ENCODE measurements at regions not wholly inside any gene's neighbourhood (a gene's known extent, or its start where the extent isn't known, plus 50 kb on each side); places are given as distances from the start of the nearest gene placed in this dataset.

DNA sequence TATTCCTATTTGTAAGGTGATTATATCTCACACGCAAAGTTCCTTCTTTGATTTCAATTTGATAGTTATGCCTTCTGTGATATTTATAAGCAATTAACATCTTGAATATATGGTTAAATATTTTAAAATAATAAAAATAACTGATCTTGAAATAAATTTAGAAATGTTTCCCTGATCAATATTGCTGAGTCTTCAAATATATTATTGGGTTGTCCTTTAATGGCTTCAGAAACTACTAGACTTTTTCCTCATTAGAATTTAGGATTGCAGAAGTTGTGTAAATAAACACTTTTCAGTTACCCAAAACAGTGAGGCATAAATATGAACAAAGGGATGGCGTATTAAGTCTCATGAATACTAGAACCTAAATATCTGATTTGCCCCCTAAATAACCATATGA is 252.3 kb upstream of the PRR20A start:
- peaks cover 0 to 3% (median 0%) of the 10 kb centered on the region in 4 donors for H3K9me3 ChIP-seq (ENCODE audit: control insufficient read depth in 4 of 4, insufficient read depth in 3 of 4, low read length in 3 of 4)
- H3K27me3 ChIP-seq (ENCODE audit: control insufficient read depth in 3 of 3, insufficient read depth in 3 of 3, low read length in 2 of 3): no peaks in the 10 kb centered on the region
- H3K4me3 ChIP-seq: no peak overlapping the region
- ATAC-seq (ENCODE audit: insufficient read depth, low FRiP score) (no peak), DNase-seq (no peak)
- no peaks in the 10 kb centered on the region for H3K36me3 ChIP-seq (ENCODE audit: control insufficient read depth in 4 of 4, insufficient read depth in 4 of 4, low read length in 4 of 4)
- H3K9ac ChIP-seq (ENCODE audit: insufficient read depth in 1 of 2, low read length in 2 of 2): no peak overlapping the region
- TF ChIP-seq, protein P1, sequence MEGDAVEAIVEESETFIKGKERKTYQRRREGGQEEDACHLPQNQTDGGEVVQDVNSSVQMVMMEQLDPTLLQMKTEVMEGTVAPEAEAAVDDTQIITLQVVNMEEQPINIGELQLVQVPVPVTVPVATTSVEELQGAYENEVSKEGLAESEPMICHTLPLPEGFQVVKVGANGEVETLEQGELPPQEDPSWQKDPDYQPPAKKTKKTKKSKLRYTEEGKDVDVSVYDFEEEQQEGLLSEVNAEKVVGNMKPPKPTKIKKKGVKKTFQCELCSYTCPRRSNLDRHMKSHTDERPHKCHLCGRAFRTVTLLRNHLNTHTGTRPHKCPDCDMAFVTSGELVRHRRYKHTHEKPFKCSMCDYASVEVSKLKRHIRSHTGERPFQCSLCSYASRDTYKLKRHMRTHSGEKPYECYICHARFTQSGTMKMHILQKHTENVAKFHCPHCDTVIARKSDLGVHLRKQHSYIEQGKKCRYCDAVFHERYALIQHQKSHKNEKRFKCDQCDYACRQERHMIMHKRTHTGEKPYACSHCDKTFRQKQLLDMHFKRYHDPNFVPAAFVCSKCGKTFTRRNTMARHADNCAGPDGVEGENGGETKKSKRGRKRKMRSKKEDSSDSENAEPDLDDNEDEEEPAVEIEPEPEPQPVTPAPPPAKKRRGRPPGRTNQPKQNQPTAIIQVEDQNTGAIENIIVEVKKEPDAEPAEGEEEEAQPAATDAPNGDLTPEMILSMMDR (IDR thresholded peaks at IDR 0.05; ENCODE audit: control extremely low read depth, extremely low read depth): no peak
- H3K27ac ChIP-seq (ENCODE audit: low read depth in 1 of 2, low read length in 1 of 2): no peak overlapping the region
- no peaks in the 10 kb centered on the region for H3K4me1 ChIP-seq (ENCODE audit: control insufficient read depth in 5 of 5, insufficient read depth in 5 of 5, low read length in 5 of 5)
- WGBS, 2 donors: 86 to 88% methylated on average over 2 of the region's 2 CpGs

DNA sequence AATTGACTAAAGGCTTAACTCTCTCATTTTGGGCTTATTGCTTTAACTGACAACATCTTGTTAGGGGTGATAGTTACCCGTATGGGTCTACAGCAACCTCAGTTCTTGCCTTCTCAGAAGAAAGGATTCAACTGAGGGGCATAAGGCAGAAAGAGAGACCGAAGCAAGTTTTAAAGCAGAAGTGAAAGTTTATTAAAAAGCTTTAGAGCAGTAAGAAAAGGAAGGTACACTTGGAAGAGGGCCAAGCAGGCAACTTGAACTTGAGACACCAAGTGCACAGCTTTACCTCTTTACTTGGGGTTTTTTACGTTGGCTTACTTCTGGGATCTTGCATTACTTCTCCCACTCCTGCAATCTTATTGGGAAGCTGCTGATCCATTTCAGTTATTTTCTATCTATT is 246.9 kb upstream of the PRR20A start:
- no peak overlapping the region for H3K9ac ChIP-seq (ENCODE audit: insufficient read depth in 1 of 2, low read length in 2 of 2)
- WGBS, 2 donors: 67 to 71% methylated on average over 3 of the region's 3 CpGs
- H3K36me3 ChIP-seq (ENCODE audit: control insufficient read depth in 4 of 4, insufficient read depth in 4 of 4, low read length in 4 of 4): no peaks in the 10 kb centered on the region
- ATAC-seq (ENCODE audit: insufficient read depth, low FRiP score) (no peak), DNase-seq (no peak)
- no peaks in the 10 kb centered on the region for H3K27me3 ChIP-seq (ENCODE audit: control insufficient read depth in 3 of 3, insufficient read depth in 3 of 3, low read length in 2 of 3)
- H3K4me1 ChIP-seq (ENCODE audit: control insufficient read depth in 5 of 5, insufficient read depth in 5 of 5, low read length in 5 of 5): no peaks in the 10 kb centered on the region
- H3K27ac ChIP-seq (ENCODE audit: low read depth in 1 of 2, low read length in 1 of 2): no peak overlapping the region
- no peak overlapping the region for H3K4me3 ChIP-seq
- TF ChIP-seq, protein P1 (IDR thresholded peaks at IDR 0.05; ENCODE audit: control extremely low read depth, extremely low read depth): no peak
- no peaks in the 10 kb centered on the region for H3K9me3 ChIP-seq (ENCODE audit: control insufficient read depth in 4 of 4, insufficient read depth in 3 of 4, low read length in 3 of 4)

DNA sequence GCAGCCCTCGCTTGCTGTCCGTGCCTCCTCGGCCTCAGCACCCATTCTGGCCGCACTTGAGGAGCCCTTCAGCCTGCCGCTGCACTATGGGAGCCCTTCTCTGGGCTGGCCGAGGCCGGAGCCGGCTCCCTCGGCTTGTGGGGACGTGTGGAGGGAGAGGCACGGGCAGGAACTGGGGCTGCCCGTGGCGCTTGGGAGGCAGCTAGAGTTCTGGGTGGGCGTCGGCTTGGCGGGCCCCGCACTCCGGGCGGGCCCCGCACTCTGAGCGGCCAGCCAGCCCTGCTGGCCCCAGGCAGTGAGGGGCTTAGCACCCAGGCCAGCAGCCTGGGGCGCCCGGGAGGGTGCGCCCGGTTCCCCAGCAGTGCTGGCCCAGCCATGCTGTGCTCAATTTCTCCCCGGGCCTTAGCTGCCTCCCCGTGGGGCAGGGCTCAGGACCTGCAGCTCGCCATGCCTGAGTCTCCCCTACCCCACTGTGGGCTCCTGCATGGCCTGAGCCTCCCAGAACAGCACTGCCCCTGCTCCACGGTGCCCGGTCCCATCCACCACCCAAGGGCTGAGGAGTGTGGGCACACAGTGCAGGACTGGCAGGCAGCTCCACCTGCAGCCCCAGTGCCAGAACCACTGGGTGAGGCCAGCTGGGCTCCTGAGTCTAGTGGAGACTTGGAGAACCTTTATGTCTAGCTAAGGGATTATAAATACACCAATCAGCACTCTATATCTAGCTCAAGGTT is 240.0 kb upstream of the PRR20A start:
- ATAC-seq (ENCODE audit: insufficient read depth, low FRiP score) (no peak), DNase-seq (no peak)
- H3K4me1 ChIP-seq (ENCODE audit: control insufficient read depth in 5 of 5, insufficient read depth in 5 of 5, low read length in 5 of 5): no peaks in the 10 kb centered on the region
- H3K27me3 ChIP-seq (ENCODE audit: control insufficient read depth in 3 of 3, insufficient read depth in 3 of 3, low read length in 2 of 3): no peaks in the 10 kb centered on the region
- WGBS, 2 donors: 94 to 96% methylated on average over 24 to 30 of the region's 30 CpGs
- H3K4me3 ChIP-seq: no peak overlapping the region
- H3K9me3 ChIP-seq (ENCODE audit: control insufficient read depth in 4 of 4, insufficient read depth in 3 of 4, low read length in 3 of 4): peaks cover 0 to 2% (median 0%) of the 10 kb centered on the region in 4 donors
- no peak overlapping the region for H3K9ac ChIP-seq (ENCODE audit: insufficient read depth in 1 of 2, low read length in 2 of 2)
- H3K27ac ChIP-seq (ENCODE audit: low read depth in 1 of 2, low read length in 1 of 2): no peak overlapping the region
- TF ChIP-seq, protein P1 (IDR thresholded peaks at IDR 0.05; ENCODE audit: control extremely low read depth, extremely low read depth): no peak
- H3K36me3 ChIP-seq (ENCODE audit: control insufficient read depth in 4 of 4, insufficient read depth in 4 of 4, low read length in 4 of 4): no peaks in the 10 kb centered on the region

DNA sequence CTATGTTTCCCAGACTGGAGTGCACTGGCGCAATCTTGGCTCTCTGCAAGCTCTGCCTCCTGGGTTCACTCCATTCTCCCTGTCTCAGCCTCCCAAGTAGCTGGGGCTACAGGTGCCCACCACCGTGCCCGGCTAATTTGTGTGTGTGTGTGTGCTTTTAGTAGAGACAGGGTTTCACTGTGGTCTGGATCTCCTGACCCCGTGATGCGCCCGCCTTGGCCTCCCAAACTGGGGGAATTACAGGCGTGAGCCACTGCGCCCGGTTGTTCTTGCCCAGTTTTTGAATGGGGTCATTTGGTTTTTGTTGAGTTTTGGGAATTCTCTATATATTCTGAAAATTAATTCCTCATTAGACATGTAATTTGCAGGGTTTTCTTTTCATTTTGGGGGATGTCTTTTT is 238.4 kb upstream of the PRR20A start:
- no peak for DNase-seq
- 95 to 96% methylated on average over 9 of the region's 9 CpGs for WGBS, 2 donors
- H3K4me3 ChIP-seq: no peak overlapping the region
- no peaks in the 10 kb centered on the region for H3K36me3 ChIP-seq (ENCODE audit: control insufficient read depth in 4 of 4, insufficient read depth in 4 of 4, low read length in 4 of 4)
- TF ChIP-seq, protein P1 (IDR thresholded peaks at IDR 0.05; ENCODE audit: control extremely low read depth, extremely low read depth): no peak
- ATAC-seq (ENCODE audit: insufficient read depth, low FRiP score): no peak
- H3K27ac ChIP-seq (ENCODE audit: low read depth in 1 of 2, low read length in 1 of 2): no peak overlapping the region
- H3K4me1 ChIP-seq (ENCODE audit: control insufficient read depth in 5 of 5, insufficient read depth in 5 of 5, low read length in 5 of 5): no peaks in the 10 kb centered on the region
- H3K9ac ChIP-seq (ENCODE audit: insufficient read depth in 1 of 2, low read length in 2 of 2): no peak overlapping the region
- H3K27me3 ChIP-seq (ENCODE audit: control insufficient read depth in 3 of 3, insufficient read depth in 3 of 3, low read length in 2 of 3): no peaks in the 10 kb centered on the region
- H3K9me3 ChIP-seq (ENCODE audit: control insufficient read depth in 4 of 4, insufficient read depth in 3 of 4, low read length in 3 of 4): peaks cover 0 to 2% (median 0%) of the 10 kb centered on the region in 4 donors

Measured in lung (tissue), 11 donors.